Peyer's patch (tissue), 4 donors: ENCODE measurements at regions not wholly inside any gene's neighbourhood (a gene's known extent, or its start where the extent isn't known, plus 50 kb on each side); places are given as distances from the start of the nearest gene placed in this dataset.

Experiments used
- DNase-seq, 3 donors: peaks; one replicate each; pipeline ENCODE4 v3.0.0-alpha.2; 2017 to 2019
- H3K27ac ChIP-seq, 4 donors: fragments of 200-600 bp; sonication (generic); one replicate each; pipeline ENCODE4 v1.5.1; 2016 to 2019
- H3K27me3 ChIP-seq, 2 donors: fragments of 200-600 bp; sonication (generic); one replicate each; pipeline ENCODE4 v1.5.1; 2019
- H3K36me3 ChIP-seq, 3 donors: fragments of 200-600 bp; sonication (generic); one replicate each; pipeline ENCODE4 v1.5.1; 2016 to 2019
- H3K4me1 ChIP-seq, 4 donors: fragments of 200-600 bp; sonication (generic); one replicate each; pipeline ENCODE4 v1.5.1; 2016 to 2019
- H3K4me3 ChIP-seq, 4 donors: fragments of 200-600 bp; sonication (generic); 1 replicate in 3 of 4; 2 replicates in 1 of 4; pipeline ENCODE4 v1.5.1; 2016 to 2019; ENCODE audit warnings: mild to moderate bottlenecking in 1 of 4
- H3K9me3 ChIP-seq, 4 donors: fragments of 200-600 bp; sonication (generic); one replicate each; pipeline ENCODE4 v1.5.1; 2016 to 2019; ENCODE audit warnings: mild to moderate bottlenecking in 1 of 4
- POLR2A ChIP-seq, 2 donors: fragments of 450-650 bp; IDR thresholded peaks; one replicate each; pipeline ENCODE4 v1.5.1; 2017; ENCODE audit warnings: antibody characterized with exemption in 2 of 2, mild to moderate bottlenecking in 2 of 2, moderate library complexity in 2 of 2
- TF ChIP-seq, protein P1 (sequence below), 6 experiments: fragments of 450-650 bp in 4 of 6; fragments of 200-600 bp in 2 of 6; sonication (generic) in 1 of 6; IDR thresholded peaks; one replicate each; pipeline ENCODE4 v1.5.1; 2017 to 2019; ENCODE audit warnings: antibody characterized with exemption in 6 of 6, mild to moderate bottlenecking in 3 of 6, moderate library complexity in 1 of 6

DNA sequence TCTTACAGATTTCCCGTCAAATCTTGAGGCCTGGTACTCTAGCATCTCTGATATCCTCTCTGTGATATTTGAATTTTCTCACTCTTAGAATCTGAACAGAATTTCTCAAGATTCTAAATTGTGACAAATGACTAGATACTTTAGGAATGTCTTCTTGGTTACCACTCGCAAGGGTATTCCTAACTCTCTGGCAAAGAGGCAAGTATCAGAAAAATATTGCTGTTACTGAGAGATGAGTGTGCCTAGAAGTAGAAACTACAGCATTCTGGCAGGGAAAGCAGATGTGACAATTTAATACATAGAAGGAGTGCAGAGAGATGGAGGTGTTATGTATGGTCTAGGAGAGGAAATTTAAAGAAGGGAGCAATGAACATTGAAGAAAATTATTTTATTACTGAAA is 467.8 kb downstream of the LRIG3 start:
- H3K27ac ChIP-seq, result no peak overlapping the region
- no peaks in the 10 kb centered on the region for H3K9me3 ChIP-seq
- no peaks in the 10 kb centered on the region for H3K36me3 ChIP-seq
- TF ChIP-seq, protein P1, sequence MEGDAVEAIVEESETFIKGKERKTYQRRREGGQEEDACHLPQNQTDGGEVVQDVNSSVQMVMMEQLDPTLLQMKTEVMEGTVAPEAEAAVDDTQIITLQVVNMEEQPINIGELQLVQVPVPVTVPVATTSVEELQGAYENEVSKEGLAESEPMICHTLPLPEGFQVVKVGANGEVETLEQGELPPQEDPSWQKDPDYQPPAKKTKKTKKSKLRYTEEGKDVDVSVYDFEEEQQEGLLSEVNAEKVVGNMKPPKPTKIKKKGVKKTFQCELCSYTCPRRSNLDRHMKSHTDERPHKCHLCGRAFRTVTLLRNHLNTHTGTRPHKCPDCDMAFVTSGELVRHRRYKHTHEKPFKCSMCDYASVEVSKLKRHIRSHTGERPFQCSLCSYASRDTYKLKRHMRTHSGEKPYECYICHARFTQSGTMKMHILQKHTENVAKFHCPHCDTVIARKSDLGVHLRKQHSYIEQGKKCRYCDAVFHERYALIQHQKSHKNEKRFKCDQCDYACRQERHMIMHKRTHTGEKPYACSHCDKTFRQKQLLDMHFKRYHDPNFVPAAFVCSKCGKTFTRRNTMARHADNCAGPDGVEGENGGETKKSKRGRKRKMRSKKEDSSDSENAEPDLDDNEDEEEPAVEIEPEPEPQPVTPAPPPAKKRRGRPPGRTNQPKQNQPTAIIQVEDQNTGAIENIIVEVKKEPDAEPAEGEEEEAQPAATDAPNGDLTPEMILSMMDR (IDR thresholded peaks at IDR 0.05), result no peak
- TF ChIP-seq POLR2A (IDR thresholded peaks at IDR 0.05), result no peak
- no peak overlapping the region for H3K4me3 ChIP-seq
- DNase-seq, result no peak
- H3K27me3 ChIP-seq, result no peaks in the 10 kb centered on the region
- no peaks in the 10 kb centered on the region for H3K4me1 ChIP-seq

DNA sequence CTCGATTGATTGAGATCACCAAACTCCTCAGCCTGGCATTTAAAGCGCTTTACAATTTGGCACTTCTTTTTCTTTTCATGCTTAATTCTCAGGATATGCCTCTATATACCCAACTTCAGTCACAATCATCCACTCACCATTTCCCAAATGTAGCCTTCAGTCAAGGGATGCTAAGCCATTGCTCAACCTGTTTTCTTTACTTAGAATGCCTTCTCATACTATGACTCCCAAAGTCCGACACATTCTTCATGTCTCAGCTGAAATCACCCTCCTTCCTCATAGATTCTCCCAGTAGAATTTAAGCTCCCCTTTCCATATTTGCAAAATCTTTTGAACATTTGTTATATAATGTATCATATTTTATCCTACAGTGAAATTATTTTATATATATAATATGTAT is 467.0 kb downstream of the LRIG3 start:
- H3K9me3 ChIP-seq, result no peaks in the 10 kb centered on the region
- TF ChIP-seq, protein P1 (IDR thresholded peaks at IDR 0.05), result no peak
- no peak overlapping the region for H3K27ac ChIP-seq
- H3K4me3 ChIP-seq, result no peak overlapping the region
- no peaks in the 10 kb centered on the region for H3K27me3 ChIP-seq
- H3K4me1 ChIP-seq, result no peaks in the 10 kb centered on the region
- DNase-seq, result no peak
- no peaks in the 10 kb centered on the region for H3K36me3 ChIP-seq

- Histone ChIP-seq H3K9me3 (no peaks in the 10 kb centered on the region), H3K27ac (no peak overlapping the region), H3K36me3 (no peaks in the 10 kb centered on the region), H3K27me3 (no peaks in the 10 kb centered on the region), H3K4me1 (no peaks in the 10 kb centered on the region), H3K4me3 (no peak overlapping the region)
- DNase-seq, result no peak
- TF ChIP-seq, protein P1 (IDR thresholded peaks at IDR 0.05), result no peak
- no peak for TF ChIP-seq POLR2A (IDR thresholded peaks at IDR 0.05)
Observed at GRCh38 chr12:58455136-58455535, 465.2 kb downstream of the LRIG3 start.

DNA sequence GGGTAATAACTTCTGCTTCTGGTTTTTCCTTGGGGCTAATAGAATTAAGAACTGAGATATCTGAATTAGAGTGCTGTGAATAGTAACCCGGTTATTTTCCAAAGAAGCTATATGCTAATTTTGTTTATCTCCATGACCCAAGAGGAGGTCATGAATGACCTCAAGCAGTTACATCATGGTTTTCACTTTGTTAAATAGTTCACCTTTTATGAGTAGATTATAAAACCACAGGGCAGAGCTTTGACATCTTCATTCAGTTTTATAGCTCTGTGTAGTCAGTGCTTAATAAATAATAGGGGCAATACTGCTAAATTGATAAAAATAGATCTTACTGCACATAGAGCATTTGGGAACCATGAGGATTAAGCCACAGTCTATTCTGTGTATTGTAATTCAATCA is 462.2 kb downstream of the LRIG3 start:
- H3K27me3 ChIP-seq, result no peaks in the 10 kb centered on the region
- no peaks in the 10 kb centered on the region for H3K4me1 ChIP-seq
- no peaks in the 10 kb centered on the region for H3K9me3 ChIP-seq
- DNase-seq, result no peak
- H3K4me3 ChIP-seq, result no peak overlapping the region
- no peaks in the 10 kb centered on the region for H3K36me3 ChIP-seq
- H3K27ac ChIP-seq, result no peak overlapping the region
- TF ChIP-seq, protein P1 (IDR thresholded peaks at IDR 0.05), result no peak
- TF ChIP-seq POLR2A (IDR thresholded peaks at IDR 0.05), result no peak

- no peak for DNase-seq
- no peaks in the 10 kb centered on the region for H3K4me1 ChIP-seq
- H3K4me3 ChIP-seq, result no peak overlapping the region
- no peak overlapping the region for H3K27ac ChIP-seq
- no peaks in the 10 kb centered on the region for H3K27me3 ChIP-seq
- TF ChIP-seq, protein P1 (IDR thresholded peaks at IDR 0.05), result no peak
- TF ChIP-seq POLR2A (IDR thresholded peaks at IDR 0.05), result no peak
- H3K9me3 ChIP-seq, result no peaks in the 10 kb centered on the region
- no peaks in the 10 kb centered on the region for H3K36me3 ChIP-seq
Observed at GRCh38 chr12:58459191-58459590, 461.1 kb downstream of the LRIG3 start.

DNA sequence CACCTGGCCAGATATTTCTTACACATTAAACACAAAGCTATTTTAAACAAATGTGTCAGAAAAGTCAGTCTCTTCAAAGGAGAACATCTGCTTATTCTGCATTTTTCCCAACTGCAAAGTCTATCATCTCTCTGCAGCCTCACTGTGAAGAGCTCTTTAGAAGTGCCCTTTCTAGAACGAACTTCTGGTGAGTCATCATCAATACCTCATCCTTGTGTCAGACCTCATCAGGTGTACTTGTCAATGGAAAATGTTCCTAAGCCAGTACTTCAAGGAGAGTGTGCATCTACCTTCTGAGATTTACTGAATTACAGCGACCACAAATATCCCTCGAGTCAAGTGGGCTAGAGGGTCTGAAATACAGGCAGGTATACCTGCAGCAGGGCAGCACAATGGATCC is 457.3 kb downstream of the LRIG3 start:
- DNase-seq, result no peak
- Histone ChIP-seq H3K27ac (no peak overlapping the region), H3K9me3 (no peaks in the 10 kb centered on the region), H3K4me1 (no peaks in the 10 kb centered on the region), H3K27me3 (no peaks in the 10 kb centered on the region), H3K4me3 (no peak overlapping the region), H3K36me3 (no peaks in the 10 kb centered on the region)
- TF ChIP-seq, protein P1 (IDR thresholded peaks at IDR 0.05), result no peak
- TF ChIP-seq POLR2A (IDR thresholded peaks at IDR 0.05), result no peak
